ENCODE measurements at regions not wholly inside any gene's neighbourhood (a gene's known extent, or its start where the extent isn't known, plus 50 kb on each side); places are given as distances from the start of the nearest gene placed in this dataset.
"Not testable (repeated sequence)": the region's sequence is repeated elsewhere in the genome, so short reads cannot be mapped to it uniquely, and the experiment has no call there.

- DNase-seq: no peak
Observed at GRCh38 chr2:236417150-236417549, 152.5 kb upstream of the ACKR3 start.

- DNase-seq: no peak
Observed at GRCh38 chr2:236430584-236430983, 139.0 kb upstream of the ACKR3 start.

GRCh38 chr2:236434593-236434992, 135.0 kb upstream of the ACKR3 start:
- DNase-seq: no peak

- DNase-seq: no peak
Observed at GRCh38 chr2:236440110-236440881, 129.3 kb upstream of the ACKR3 start.

GRCh38 chr2:236444187-236444586, 125.4 kb upstream of the ACKR3 start:
- DNase-seq: no peak

- no peak for DNase-seq
Observed at GRCh38 chr2:236445678-236446077, 123.9 kb upstream of the ACKR3 start.

- no peak for DNase-seq
Observed at GRCh38 chr2:236446521-236446920, 123.1 kb upstream of the ACKR3 start.

GRCh38 chr2:236449167-236449761, 120.4 kb upstream of the ACKR3 start:
- no peak for DNase-seq

- DNase-seq: no peak
Observed at GRCh38 chr2:236452238-236452637, 117.4 kb upstream of the ACKR3 start.

GRCh38 chr2:236454076-236454475, 115.5 kb upstream of the ACKR3 start:
- no peak for DNase-seq

GRCh38 chr2:236459393-236459792, 110.2 kb upstream of the ACKR3 start:
- DNase-seq: no peak

GRCh38 chr2:236464140-236464539, 105.5 kb upstream of the ACKR3 start:
- DNase-seq: no peak

- DNase-seq: no peak
Observed at GRCh38 chr2:236472720-236473495, 96.7 kb upstream of the ACKR3 start.

- no peak for DNase-seq
Observed at GRCh38 chr2:236473691-236474090, 95.9 kb upstream of the ACKR3 start.

- no peak for DNase-seq
Observed at GRCh38 chr2:236479814-236480213, 89.8 kb upstream of the ACKR3 start.

GRCh38 chr2:236483102-236483501, 86.5 kb upstream of the ACKR3 start:
- no peak for DNase-seq

- DNase-seq: no peak
Observed at GRCh38 chr2:236485519-236485918, 84.1 kb upstream of the ACKR3 start.

GRCh38 chr2:236489083-236489482, 80.5 kb upstream of the ACKR3 start:
- DNase-seq: not testable (repeated sequence)

GRCh38 chr2:236489895-236490404, 79.7 kb upstream of the ACKR3 start:
- no peak for DNase-seq

GRCh38 chr2:236496340-236496739, 73.3 kb upstream of the ACKR3 start:
- DNase-seq: no peak

GRCh38 chr2:236498369-236498768, 71.3 kb upstream of the ACKR3 start:
- no peak for DNase-seq

GRCh38 chr2:236499691-236500578, 69.7 kb upstream of the ACKR3 start:
- no peak for DNase-seq
